Thoracic aorta (tissue), 2 donors: ENCODE measurements at regions not wholly inside any gene's neighbourhood (a gene's known extent, or its start where the extent isn't known, plus 50 kb on each side); places are given as distances from the start of the nearest gene placed in this dataset.
"Not testable (repeated sequence)": the region's sequence is repeated elsewhere in the genome, so short reads cannot be mapped to it uniquely, and the experiment has no call there.

Experiments used
- ATAC-seq: fragments of 150-250 bp; one replicate; pipeline ENCODE4 v1.8.0; 2017; ENCODE audit warnings: low read depth; ENCODE audit not compliant: insufficient number of reproducible peaks, low FRiP score
- DNase-seq: peaks from one replicate; pipeline ENCODE4 v3.0.0-alpha.2; 2020; ENCODE audit warnings: low spot score
- H3K27ac ChIP-seq, 2 donors: fragments of 200-600 bp; sonication (generic); 1 replicate in 1 of 2; 2 replicates in 1 of 2; pipeline ENCODE4 v1.5.1; 2016; ENCODE audit warnings: mild to moderate bottlenecking in 2 of 2, moderate library complexity in 2 of 2
- H3K27me3 ChIP-seq: fragments of 200-600 bp; sonication (generic); replicated peaks from 2 replicates; pipeline ENCODE4 v1.6.0; 2016; ENCODE audit warnings: mild to moderate bottlenecking; ENCODE audit not compliant: insufficient read depth
- H3K36me3 ChIP-seq: fragments of 200-600 bp; sonication (generic); one replicate; pipeline ENCODE4 v1.5.1; 2016
- H3K4me1 ChIP-seq, 2 donors: fragments of 200-600 bp; sonication (generic); 1 replicate in 1 of 2; 2 replicates in 1 of 2; pipeline versions ENCODE4 v1.5.1 to v1.6.0; 2016; ENCODE audit warnings: low read depth in 2 of 2, mild to moderate bottlenecking in 1 of 2; ENCODE audit not compliant: control insufficient read depth in 1 of 2
- H3K4me3 ChIP-seq: fragments of 200-600 bp; sonication (generic); 2 replicates; pipeline ENCODE4 v1.5.1; 2016; ENCODE audit warnings: mild to moderate bottlenecking
- H3K9me3 ChIP-seq: fragments of 200-600 bp; sonication (generic); 2 replicates; pipeline ENCODE4 v1.5.1; 2016
- CTCF ChIP-seq: fragments of 200-600 bp; sonication (generic); IDR thresholded peaks from one replicate; pipeline ENCODE4 v1.5.1; 2019; ENCODE audit warnings: antibody characterized with exemption

- H3K27ac ChIP-seq: no peak overlapping the region
- ATAC-seq (no peak), DNase-seq (no peak)
- no peaks in the 10 kb centered on the region for H3K36me3 ChIP-seq
- H3K4me3 ChIP-seq: no peak overlapping the region
- no peaks in the 10 kb centered on the region for H3K27me3 ChIP-seq
- no peaks in the 10 kb centered on the region for H3K4me1 ChIP-seq
- TF ChIP-seq CTCF: no peak
- H3K9me3 ChIP-seq: no peaks in the 10 kb centered on the region
These were observed 162.1 kb downstream of the TBC1D2B start for GRCh38 chr15:77915261-77915960.

- not testable (repeated sequence) for H3K36me3 ChIP-seq, H3K4me3 ChIP-seq, DNase-seq, H3K27me3 ChIP-seq, H3K27ac ChIP-seq, H3K9me3 ChIP-seq, ATAC-seq, H3K4me1 ChIP-seq
These were observed 163.0 kb downstream of the TBC1D2B start for GRCh38 chr15:77914531-77914930.

- TF ChIP-seq CTCF: peak; percentile 80
- not testable (repeated sequence) for H3K4me1 ChIP-seq, DNase-seq, H3K9me3 ChIP-seq, ATAC-seq, H3K36me3 ChIP-seq, H3K27ac ChIP-seq, H3K27me3 ChIP-seq
- peak overlapping the region; percentile 57 for H3K4me3 ChIP-seq
These were observed 167.2 kb downstream of the TBC1D2B start for GRCh38 chr15:77910030-77910911.

- Histone ChIP-seq H3K27ac (no peak overlapping the region), H3K4me1 (peaks cover 0 to 5% of the 10 kb centered on the region in 2 donors), H3K27me3 (no peaks in the 10 kb centered on the region), H3K4me3 (no peak overlapping the region), H3K36me3 (no peaks in the 10 kb centered on the region), H3K9me3 (no peaks in the 10 kb centered on the region)
- TF ChIP-seq CTCF: no peak
- no peak for ATAC-seq
- no peak for DNase-seq
These were observed 168.2 kb downstream of the TBC1D2B start for GRCh38 chr15:77909182-77909940.

- not testable (repeated sequence) for DNase-seq, H3K9me3 ChIP-seq, H3K27me3 ChIP-seq, H3K27ac ChIP-seq, H3K4me1 ChIP-seq, H3K4me3 ChIP-seq, ATAC-seq, H3K36me3 ChIP-seq
These were observed 168.8 kb downstream of the TBC1D2B start for GRCh38 chr15:77908752-77909111.
